ENCODE measurements at regions not wholly inside any gene's neighbourhood (a gene's known extent, or its start where the extent isn't known, plus 50 kb on each side); places are given as distances from the start of the nearest gene placed in this dataset.
"Not testable (repeated sequence)": the region's sequence is repeated elsewhere in the genome, so short reads cannot be mapped to it uniquely, and the experiment has no call there.

GRCh38 chr7:21317966-21318915, 109.6 kb upstream of the SP4 start:
- no peak for DNase-seq (ENCODE audit: low read depth in 2 of 2)

DNA sequence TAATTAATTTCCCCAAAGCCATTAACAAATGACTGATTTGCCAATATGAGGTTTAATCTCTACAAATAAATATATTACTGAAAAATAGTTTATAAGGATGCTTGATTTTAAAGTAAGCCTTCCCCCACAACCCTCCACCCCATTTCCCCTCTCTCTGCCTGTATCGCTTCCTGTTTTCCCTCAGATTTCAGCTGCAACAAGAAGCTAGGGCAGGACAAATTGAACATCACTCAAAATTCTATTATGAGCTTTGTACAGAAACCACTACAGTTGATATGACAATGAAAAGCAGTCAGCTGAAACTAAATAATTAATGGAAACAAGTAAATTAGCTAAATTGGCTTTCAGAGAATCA, 109.0 kb upstream of the SP4 start:
- DNase-seq (ENCODE audit: low read depth in 2 of 2): no peak

DNA sequence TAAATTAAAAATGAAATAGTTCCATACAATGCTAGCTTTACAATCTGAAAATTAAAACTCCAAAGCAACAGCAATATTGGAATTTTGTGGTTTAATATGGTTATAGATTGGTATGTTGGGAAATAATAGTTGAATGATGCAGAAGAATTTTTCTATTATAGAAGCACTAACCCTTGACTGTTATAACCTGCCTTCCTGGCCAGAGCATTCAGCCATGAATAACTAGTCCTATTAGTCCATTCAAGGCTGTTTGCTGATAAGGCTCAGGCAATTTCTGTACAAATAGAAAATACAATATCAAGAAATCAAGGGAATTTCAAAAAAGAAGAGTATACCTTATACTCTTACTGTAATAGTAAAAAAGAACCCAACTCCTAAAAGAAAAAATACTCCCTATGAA, 101.6 kb upstream of the SP4 start:
- no peak for DNase-seq (ENCODE audit: low read depth in 2 of 2)

- DNase-seq (ENCODE audit: low read depth in 2 of 2): no peak
Observed at GRCh38 chr7:21326921-21327320, 101.0 kb upstream of the SP4 start.

GRCh38 chr7:21327422-21328409, 100.2 kb upstream of the SP4 start:
- DNase-seq (ENCODE audit: low read depth in 2 of 2): no peak

DNA sequence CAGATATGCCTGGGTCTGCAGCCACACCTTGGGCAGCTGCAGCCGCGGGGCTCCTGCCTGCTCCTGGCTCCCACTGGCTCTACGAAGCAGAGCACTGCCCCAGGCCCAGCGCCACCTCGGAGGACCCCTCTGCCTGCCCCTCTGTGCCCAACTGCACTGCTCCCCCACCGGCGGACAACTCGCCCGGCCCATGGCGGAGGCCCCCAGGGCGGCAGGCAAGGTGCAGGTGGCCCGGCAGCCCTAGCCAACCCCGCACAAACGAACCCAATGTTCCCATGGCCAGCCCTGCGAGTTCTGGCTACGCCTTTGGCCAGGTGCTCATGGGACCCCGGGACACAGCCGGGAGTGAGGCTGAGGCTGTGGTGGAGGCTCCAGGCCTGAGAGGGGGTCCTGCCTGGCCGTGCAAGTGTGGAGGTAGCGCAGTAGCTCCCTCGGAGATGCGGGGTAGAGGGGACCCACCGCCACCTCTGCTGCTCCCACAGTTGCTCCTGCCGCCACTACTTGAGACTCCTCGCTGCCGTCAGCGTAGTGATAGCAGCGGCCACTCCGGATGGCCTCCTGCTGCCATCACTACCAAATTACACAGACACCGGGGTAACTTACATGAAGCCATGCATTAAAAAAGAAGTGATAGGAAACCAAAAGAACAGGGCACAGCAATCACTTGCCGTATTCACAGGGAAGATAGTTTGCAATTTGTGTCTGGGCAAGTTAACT, 97.3 kb upstream of the SP4 start:
- DNase-seq (ENCODE audit: low read depth in 2 of 2): no peak

- DNase-seq (ENCODE audit: low read depth in 2 of 2): no peak
Observed at GRCh38 chr7:21334906-21335305, 93.0 kb upstream of the SP4 start.

DNA sequence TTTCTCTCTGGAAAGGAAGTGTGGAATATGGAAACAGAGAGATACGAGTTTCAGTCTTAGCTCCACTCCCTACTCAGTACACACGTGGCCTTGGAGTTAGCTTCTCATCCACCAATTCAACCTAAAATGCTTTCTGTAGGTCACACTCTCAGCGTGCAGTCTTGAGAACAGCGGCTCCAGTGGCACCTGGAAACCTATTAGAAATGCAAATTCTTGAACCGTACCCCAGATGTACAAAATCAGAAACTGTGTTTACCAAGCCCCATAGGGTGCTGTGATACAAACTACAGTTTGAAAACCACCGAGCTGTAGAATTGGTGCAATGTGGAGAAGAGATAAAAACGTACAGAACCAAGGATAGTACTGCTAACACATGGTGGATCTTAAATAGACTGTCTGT, 91.1 kb upstream of the SP4 start:
- DNase-seq (ENCODE audit: low read depth in 2 of 2): no peak

DNA sequence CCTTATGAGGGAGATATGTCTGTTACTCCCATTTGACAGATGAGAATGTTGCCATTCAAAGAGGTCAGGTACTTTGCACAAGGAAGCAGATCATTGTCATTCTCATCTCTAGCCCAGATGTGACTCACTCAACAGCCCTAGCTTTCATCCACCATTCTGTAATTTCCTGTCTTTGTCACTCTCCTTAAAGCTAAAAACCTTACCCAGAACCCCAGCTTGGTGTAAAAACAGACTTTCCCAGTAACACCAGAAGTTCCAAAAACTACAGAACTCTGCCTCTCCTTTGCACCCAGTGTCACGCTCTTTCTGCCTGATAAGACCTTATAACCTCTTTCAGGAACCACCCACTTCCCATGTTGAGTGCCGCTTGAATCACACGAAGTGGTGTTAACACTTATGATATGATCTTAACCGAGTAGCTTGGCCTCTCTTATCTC, 89.1 kb upstream of the SP4 start:
- peak; percentile 14 to 42 for DNase-seq (ENCODE audit: low read depth in 2 of 2)

DNA sequence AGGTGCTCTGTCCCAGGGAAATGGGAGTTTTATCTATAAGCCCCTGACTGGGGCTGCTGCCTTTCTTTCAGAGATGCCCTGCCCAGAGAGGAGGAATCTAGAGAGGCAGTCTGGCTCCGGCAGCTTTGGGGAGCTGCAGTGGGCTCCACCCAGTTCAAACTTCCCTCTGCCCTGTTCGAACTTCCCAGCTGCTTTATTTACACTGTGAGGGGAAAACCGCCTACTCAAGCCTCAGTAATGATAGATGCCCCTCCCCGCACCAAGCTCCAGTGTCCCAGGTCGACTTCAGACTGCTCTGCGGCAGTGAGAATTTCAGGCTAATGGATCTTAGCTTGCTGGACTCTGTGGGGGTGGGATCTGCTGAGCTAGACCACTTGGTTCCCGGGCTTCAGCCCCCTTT, 83.0 kb upstream of the SP4 start:
- DNase-seq (ENCODE audit: low read depth in 2 of 2): not testable (repeated sequence)

GRCh38 chr7:21345361-21345760, 82.5 kb upstream of the SP4 start:
- no peak for DNase-seq (ENCODE audit: low read depth in 2 of 2)

- no peak for DNase-seq (ENCODE audit: low read depth in 2 of 2)
Observed at GRCh38 chr7:21346297-21346696, 81.6 kb upstream of the SP4 start.

GRCh38 chr7:21352540-21353387, 75.1 kb upstream of the SP4 start:
- DNase-seq (ENCODE audit: low read depth in 2 of 2): no peak

DNA sequence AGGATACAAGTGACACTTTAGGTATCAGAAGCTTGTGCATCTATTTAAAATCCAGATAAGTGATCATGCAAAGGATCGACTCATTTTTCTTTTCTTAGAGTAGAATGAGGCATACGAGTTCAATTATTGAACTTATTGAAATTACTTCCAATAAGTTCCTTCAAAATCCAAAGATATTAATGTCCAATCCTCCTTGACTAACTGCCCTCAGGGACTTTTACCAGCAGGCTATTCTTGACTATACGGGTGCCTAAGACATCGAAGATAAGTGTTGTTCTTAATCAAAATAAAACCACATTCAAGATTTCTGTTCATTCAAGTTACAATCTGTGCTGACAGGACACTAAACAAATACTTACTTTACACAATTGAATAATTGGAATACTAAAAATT, 74.5 kb upstream of the SP4 start:
- no peak for DNase-seq (ENCODE audit: low read depth in 2 of 2)

DNA sequence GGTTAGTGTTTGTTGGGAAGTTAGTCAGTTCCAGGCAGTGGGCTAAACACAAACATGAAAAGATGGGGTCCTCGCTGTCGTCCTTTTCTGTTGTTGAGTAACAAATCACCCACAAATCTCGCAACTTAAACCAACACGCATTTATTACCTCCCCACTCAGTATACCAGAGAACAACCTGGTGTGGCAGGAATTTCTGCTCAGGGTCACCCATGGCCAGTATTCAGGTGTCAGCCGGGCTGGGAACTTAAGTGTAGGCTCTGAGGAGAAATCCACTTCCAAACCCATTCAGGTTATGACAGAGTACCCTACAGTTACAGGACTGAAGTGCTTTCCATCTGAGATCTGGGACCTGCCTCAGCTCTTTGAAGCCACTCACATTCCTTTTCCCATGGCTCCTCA, 73.6 kb upstream of the SP4 start:
- no peak for DNase-seq (ENCODE audit: low read depth in 2 of 2)

DNA sequence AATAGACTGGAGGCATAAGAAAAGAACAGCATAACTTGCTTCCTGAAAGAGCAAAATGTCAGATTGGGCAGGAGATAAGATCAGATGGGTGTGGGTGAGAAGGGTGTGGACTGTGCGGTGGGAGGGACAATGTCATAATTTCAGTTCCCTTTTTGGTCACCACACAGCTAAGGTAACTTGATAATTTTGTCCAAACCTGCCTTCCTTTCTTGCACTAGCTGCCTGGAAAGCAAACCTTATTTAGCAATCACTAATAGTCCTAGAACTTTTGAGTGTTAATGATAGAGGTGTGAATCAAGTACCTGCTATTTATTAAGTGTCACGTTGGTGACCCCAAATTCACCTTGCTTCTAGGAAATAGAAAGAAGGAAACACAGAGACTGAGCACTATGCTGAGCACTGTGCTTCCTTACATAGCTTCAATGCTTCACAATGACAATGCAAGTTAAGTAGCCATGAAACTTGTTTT, 72.4 kb upstream of the SP4 start:
- DNase-seq (ENCODE audit: low read depth in 2 of 2): peak in 1 of 2 donors; percentile 18

DNA sequence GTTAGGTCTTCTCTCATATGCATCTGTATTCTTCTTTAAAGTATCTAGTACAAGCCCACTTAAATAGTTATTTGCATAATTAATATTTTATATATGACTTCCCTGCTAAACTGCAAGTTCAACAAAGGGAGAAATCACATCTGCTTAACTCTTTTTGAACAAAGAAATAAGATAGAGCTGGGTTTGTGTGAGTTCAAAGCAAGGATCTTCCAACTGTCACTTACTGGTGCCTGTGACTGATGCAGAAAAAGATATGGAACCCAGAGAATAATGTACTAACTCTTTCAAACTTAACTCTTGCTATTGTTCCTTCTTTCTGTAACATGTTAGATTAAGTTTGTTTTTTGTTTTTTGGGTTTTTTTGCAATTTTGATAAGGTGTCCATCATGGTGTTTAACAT, 71.3 kb upstream of the SP4 start:
- no peak for DNase-seq (ENCODE audit: low read depth in 2 of 2)

DNA sequence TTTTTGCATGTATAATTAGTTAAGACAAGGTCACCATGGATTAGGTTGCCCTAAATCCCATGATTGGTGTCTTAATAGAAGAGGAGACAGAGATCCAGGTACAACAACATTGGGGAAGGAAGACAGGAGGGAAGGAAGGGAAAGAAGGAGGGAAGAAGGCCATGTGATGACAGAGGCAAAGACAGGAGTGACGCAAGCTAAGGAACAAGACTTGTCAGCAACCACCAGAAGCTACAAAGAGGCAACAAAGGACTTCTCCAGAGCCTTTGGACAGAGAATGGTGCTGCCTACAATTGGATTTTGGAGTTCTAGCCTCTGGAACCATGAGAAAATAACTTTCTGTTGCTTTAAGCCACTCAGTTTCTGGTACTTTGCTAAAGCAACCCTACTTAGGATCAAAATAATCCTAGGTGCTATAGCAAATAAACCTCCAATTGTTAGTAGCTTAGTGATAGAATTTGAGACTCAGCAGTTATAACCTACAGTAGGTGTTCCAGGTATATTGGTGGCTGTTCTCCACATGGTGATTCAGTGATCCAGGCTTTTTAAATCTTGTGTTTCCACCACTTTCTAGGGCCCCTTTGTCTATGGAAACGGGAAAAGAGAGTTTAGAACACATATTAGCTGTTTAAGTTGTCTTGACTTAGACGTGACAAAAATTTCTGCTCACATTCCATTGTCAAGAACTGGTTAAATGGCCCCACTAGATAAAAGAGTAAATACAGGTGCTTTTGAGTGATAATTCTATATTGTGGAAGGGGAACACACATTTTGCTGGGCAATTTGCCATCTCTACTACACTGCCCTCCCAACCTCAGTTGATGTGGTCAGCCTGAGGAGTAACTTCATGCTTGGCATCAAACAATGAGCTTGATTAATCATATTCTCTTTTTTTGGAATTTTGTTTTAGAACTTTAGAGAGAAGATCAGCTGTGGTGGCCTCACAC, 70.5 kb upstream of the SP4 start:
- DNase-seq (ENCODE audit: low read depth in 2 of 2): no peak

DNA sequence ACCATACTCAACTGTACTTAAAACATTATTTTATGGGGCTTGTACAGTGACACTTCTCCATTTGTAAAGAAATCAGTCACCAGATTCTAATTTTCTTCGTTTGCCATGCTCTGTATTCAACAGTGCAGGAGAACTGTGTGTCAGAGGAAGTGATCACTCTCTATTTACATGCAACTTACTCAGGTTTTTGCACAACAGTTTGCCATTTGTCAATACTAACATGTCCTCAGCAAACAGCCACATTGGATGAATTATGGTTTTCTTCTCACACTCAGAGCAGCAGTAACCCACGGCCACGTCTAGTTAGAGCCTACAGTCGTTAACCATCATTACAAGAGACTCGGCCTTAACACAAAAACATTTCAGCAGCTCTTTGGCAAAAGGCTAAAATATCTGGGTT, 69.2 kb upstream of the SP4 start:
- no peak for DNase-seq (ENCODE audit: low read depth in 2 of 2)

- DNase-seq (ENCODE audit: low read depth in 2 of 2): no peak
Observed at GRCh38 chr7:21359163-21359562, 68.7 kb upstream of the SP4 start.

Measured in stimulated activated CD8-positive, alpha-beta memory T cell treated with anti-CD3 and anti-CD28 coated beads, Interleukin-2, amount 100 ng/mL, for 48 hours (primary cell).